GM12865 (cell line): ENCODE measurements at regions not wholly inside any gene's neighbourhood (a gene's known extent, or its start where the extent isn't known, plus 50 kb on each side); places are given as distances from the start of the nearest gene placed in this dataset.
A peak's percentile ranks its signal among the peaks of the same experiment; 100 is the strongest.

Experiments used
- DNase-seq: peaks from one replicate; pipeline ENCODE4 v3.0.0; 2010; ENCODE audit warnings: low read depth
- H3K4me3 ChIP-seq: 2 replicates; pipeline ENCODE4 v1.5.1; 2011; ENCODE audit warnings: mild to moderate bottlenecking, low read depth, low read length, control low read depth
- TF ChIP-seq, protein P1 (sequence below): IDR thresholded peaks from 2 replicates; pipeline ENCODE4 v1.5.1; 2011; ENCODE audit warnings: low read length, control low read depth, low read depth, inconsistent platforms; ENCODE audit not compliant: insufficient read depth; ENCODE audit errors: missing control alignments

DNA sequence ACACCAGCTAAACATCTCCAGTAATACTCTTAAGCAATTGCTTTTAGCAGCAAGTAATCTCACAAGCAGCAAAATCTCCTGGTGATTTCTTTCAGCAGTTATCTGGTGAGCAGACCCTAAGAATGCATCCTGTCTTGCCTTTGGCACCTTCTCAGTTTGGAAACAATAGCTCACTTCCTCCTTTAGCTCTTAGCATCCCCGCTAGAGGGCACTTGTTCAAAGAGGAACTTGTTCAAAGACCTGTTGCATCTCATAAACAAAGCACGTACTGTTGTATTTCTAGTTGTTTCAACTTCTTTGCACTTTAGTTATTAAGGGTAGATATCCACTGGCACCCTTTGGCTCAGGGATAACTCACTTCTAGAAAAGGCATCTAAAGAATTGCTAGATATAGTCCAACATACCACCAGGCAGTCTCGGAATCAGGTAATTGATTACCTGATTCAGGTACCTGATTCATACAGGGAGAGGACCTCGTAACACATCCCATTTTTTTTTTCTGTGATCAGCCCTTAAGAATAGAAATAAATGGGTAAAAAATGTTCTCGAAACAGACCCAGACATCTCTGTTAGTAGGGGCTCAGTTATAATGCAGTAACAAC lies 81.9 kb upstream of the QRFPR start:
- H3K4me3 ChIP-seq: no peak overlapping the region
- TF ChIP-seq, protein P1, sequence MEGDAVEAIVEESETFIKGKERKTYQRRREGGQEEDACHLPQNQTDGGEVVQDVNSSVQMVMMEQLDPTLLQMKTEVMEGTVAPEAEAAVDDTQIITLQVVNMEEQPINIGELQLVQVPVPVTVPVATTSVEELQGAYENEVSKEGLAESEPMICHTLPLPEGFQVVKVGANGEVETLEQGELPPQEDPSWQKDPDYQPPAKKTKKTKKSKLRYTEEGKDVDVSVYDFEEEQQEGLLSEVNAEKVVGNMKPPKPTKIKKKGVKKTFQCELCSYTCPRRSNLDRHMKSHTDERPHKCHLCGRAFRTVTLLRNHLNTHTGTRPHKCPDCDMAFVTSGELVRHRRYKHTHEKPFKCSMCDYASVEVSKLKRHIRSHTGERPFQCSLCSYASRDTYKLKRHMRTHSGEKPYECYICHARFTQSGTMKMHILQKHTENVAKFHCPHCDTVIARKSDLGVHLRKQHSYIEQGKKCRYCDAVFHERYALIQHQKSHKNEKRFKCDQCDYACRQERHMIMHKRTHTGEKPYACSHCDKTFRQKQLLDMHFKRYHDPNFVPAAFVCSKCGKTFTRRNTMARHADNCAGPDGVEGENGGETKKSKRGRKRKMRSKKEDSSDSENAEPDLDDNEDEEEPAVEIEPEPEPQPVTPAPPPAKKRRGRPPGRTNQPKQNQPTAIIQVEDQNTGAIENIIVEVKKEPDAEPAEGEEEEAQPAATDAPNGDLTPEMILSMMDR: peak; percentile 77
- peak; percentile 71 for DNase-seq

DNA sequence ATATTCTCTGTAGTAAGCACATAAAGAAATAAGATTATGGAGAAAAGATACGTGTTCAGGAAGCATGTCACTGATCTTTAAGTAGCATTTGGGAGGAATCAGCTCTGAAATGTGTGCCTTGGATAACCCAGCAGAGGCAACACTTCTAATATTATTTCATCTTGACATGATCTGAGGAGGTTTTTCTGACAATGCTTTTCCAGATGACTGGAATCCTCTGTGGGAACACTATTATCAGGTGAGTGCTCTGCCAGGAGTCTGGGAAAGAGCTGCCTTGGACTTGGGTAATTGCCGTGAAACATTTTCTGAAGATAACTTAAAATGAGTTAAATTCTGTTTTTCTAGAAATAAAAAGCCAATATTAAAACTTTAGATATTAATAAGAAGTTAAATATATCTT lies 78.2 kb upstream of the QRFPR start:
- no peak overlapping the region for H3K4me3 ChIP-seq
- DNase-seq: no peak
- TF ChIP-seq, protein P1: no peak

DNA sequence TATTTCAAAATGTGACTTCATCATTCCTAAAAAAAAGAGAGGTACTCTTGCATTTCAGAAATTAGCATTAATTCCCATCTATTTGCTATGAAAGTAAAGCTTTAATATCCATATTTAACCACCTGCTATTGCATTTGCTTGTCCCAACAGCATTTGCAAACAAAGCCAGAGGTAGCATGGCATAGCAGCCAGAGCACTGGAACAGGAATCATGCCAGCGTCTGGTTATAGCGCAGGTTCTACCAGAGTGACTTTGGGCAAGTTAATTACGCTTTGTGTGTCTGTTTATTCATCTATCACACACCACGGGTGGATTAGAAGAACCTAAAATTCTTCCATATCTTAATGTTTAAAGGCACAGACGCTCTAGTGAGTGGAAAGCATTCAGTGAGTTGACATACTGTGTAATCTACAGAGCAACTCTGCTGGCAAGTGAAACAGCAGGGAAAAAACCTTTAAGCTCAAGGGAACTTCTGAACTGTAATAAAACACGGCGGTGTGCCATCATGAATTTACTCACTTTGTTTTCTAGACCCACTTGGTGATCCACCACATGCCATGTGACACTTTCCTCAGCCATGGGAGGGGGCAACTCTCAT lies 76.6 kb upstream of the QRFPR start:
- no peak for DNase-seq
- TF ChIP-seq, protein P1: no peak
- H3K4me3 ChIP-seq: no peak overlapping the region

DNA sequence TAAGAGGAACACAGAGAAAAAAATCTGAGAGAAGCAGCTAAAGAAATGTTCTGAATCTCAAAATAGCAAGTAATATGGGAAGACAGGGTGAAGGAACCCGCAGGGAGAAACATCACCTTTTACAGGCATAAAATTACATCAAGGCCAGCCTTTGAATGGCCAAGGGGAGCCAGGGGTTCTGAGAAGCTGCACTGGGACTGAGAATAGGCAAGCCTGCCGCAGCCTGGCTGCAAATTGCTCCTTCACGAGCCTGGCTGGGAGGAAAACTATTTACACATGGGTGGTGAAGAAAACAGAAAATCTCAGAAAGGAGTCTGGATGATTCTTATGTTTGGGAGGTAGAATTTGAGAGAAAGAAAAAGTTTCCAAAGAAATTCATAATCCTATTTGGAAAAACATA lies 74.5 kb upstream of the QRFPR start:
- TF ChIP-seq, protein P1: no peak
- DNase-seq: no peak
- no peak overlapping the region for H3K4me3 ChIP-seq

DNA sequence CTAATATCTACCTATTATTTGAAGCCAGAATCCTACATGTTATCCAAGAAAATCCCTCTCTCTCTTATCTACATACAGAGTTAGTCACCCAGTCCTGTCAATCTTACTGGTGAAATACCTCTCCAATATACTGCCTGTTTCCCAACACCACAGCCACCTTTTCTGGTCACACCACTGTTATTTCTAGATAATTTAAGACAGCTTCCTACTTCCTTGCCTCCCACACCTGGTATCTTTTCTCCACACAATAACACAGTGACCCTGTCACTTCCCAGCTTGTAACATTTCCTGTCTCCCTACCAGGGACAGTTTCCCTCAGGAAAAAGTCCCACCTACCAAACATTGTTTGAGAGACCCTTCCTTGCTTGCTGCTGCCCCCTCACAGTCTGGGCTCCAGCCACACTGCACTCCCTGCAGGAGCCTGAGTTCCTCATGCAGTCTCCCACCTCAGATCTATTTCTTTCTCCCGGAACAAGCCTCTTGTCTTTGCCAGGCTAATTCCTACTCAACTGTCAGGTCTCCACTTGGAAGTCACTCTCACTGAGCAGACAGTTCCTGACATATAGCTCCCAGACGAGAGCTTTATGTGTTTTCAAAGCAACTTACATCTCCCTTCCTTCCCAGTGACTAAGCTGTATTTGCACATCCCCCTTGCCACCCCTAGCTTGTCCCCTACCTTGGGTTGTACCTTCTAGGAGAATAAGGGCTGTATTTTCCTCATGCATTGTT lies 73.6 kb upstream of the QRFPR start:
- H3K4me3 ChIP-seq: no peak overlapping the region
- TF ChIP-seq, protein P1: no peak
- DNase-seq: no peak

DNA sequence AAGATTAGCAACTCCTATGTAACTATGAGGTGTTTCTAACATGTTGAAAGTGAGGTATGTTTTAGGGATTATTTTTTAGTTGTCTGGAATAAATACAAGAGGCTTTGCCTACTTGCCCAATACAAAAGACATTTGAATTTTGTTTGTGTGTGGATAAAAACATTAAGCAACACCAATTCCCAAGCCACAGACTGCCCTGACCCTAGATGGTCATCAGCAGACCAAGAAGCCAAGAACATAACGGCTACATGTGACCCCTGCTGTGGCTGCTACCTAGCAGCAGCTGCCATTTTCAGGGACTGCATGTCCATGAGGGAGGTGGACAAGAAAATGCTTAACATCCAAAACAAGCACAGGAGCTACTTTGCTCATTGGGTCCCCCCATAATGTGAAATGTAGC lies 70.5 kb upstream of the QRFPR start:
- no peak overlapping the region for H3K4me3 ChIP-seq
- TF ChIP-seq, protein P1: no peak
- no peak for DNase-seq
